Glomerular endothelial cell (primary cell): ENCODE measurements at regions not wholly inside any gene's neighbourhood (a gene's known extent, or its start where the extent isn't known, plus 50 kb on each side); places are given as distances from the start of the nearest gene placed in this dataset.

Experiments
- DNase-seq: peaks from one replicate; pipeline ENCODE4 v3.0.0-alpha.2; 2011; ENCODE audit warnings: low read depth, low spot score; ENCODE audit errors: extremely low read depth

- no peak for DNase-seq
Measured at GRCh38 chr2:65866148-65866547, 433.7 kb upstream of the SPRED2 start.

DNA sequence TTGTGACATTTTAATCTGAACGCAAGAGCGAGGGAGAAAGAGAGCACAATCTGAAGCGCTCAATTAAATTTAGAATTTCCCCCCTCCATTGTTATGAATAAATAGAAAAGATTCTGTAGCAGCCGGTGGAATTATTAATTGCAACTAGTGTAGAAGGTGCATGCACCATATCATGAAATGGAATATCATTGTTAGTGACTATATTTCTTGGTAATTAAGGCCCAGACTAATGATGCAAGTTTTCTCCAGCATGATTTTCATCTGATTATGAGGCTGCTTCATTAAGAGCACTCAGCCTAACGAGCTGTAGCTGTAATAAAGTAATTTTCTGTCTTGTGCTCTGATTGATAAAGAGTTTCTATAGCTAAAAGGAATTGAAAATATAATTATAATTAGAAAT, 432.2 kb upstream of the SPRED2 start:
- no peak for DNase-seq

GRCh38 chr2:65863713-65864112, 431.3 kb upstream of the SPRED2 start:
- DNase-seq: no peak

DNA sequence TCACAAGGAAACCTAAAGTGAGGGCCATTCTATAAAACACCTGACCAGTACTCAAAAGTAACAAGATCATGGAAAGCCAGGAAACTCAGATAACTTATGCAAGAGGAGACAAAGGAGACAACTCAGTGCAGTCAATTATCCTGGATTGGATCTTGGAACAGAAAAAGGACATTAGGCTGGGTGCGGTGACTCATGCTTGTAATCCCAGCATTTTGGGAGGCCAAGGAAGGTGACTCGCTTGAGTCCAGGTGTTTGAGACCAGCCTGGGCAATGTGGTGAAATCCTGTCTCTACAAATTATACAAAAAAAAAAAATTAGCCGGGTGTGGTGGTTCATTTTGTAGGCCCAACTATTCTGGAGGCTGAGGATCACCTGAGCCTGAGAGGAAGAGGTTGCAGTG, 424.5 kb upstream of the SPRED2 start:
- DNase-seq: no peak

GRCh38 chr2:65856423-65856822, 424.0 kb upstream of the SPRED2 start:
- no peak for DNase-seq

DNA sequence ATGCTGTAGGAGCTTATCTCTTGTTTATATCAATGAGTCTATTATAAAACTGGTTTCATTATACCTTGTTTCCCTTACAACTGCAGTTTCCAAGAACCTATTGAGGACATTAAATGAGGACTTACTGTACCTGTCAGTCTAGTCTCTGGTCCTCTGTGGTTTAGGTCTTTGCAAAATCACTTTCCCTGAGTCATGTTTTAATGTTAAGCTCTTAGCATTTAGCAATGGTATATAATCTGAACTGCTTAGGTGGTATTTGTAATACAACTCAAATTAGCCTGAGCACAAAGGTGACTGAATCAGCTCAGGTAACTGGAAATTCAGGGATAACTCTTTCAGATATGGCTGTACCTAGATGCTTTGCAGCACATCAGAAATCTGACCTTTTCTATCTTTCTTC, 418.3 kb upstream of the SPRED2 start:
- no peak for DNase-seq

DNA sequence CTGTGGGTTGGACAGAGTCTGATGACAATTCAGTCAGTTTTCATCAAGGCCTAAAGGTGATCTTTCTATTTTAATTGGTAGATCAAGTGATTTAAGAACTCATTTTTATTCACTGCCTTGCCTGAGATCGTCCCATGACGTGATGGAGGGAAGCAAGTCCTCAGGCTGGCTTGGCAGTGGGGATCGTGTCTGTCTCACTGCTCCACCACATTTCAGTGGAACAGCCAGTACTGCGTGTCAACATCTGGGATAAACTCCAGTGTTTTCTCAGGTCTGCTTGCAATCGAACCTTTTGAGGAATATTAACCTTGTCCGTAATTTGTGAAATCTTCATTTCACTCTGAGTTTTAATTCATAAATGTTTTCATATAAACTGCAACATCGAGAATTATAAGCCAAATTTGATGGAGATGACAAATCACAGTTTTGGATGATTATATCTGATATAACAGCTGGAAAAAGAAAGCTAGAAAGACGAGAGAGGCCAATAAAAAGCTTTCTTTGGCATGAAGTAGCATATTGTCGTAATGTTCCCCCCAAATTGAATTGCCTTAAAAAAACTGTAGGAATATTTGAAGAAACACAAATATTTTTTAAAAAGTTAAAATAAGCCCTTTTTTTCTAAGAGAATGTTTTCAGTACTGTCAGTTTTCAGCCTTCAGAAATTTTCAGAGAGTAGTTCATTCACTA, 414.7 kb upstream of the SPRED2 start:
- no peak for DNase-seq

GRCh38 chr2:65845442-65846182, 413.2 kb upstream of the SPRED2 start:
- no peak for DNase-seq

DNA sequence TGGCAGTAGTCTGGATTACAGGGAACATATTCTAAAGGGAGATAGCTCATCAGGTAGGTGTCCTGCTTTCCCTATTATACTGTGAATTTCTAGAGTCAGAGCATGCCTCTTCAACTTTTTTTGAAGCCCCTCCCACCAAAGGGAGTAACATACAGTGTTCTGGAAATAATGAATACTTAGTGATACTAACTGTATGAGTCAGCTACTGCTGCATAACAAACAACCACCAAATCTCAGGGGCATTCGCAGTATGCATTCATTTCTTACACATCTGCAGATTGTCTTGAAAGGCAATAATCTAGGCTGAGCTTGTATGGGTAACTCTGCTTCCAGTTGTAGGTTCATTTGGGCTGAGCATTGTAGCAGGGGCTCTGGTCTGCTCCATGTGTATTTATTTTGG, 409.7 kb upstream of the SPRED2 start:
- no peak for DNase-seq

- DNase-seq: no peak
Measured at GRCh38 chr2:65835975-65836549, 403.7 kb upstream of the SPRED2 start.

GRCh38 chr2:65834771-65835475, 402.5 kb upstream of the SPRED2 start:
- no peak for DNase-seq

- DNase-seq: no peak
Measured at GRCh38 chr2:65834062-65834461, 401.7 kb upstream of the SPRED2 start.

DNA sequence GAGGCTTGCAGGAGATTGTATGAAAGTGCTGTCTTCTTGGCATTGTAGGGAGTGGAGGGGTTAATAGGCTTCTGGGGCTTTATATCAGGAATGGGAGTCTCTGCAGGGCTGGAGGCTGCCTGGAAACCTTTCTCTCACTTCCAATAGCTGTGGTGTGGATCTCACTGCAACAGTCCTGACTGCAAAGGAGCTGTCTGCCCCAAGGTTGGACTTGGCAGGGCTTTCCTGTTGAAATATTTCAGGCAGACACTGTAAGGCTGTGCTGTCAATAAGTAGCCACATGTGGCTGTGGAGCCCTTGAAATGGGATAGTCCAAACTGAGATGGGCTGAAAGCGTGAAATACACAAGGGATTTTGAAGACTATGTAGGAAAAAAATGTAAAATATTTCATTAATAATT, 399.1 kb upstream of the SPRED2 start:
- no peak for DNase-seq

DNA sequence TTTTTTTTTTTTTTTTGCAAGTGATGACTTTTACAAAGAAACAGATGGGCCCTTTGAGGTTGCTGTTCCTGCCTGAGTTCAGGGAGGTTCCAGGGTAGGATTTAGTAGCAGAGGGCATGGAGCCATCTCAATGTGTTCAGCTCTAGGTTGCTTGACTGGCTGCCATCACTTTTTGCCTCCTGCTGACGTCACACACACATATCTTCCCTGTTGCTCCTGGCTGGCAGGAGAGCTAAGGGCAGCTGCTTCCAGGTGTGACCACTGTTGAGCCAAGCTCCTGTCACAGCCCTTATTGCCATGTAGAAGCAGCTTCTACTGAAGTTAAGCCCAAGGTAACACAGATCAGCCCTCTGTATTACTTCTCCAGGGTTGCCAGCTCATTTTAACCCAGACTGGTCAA, 394.2 kb upstream of the SPRED2 start:
- DNase-seq: no peak

DNA sequence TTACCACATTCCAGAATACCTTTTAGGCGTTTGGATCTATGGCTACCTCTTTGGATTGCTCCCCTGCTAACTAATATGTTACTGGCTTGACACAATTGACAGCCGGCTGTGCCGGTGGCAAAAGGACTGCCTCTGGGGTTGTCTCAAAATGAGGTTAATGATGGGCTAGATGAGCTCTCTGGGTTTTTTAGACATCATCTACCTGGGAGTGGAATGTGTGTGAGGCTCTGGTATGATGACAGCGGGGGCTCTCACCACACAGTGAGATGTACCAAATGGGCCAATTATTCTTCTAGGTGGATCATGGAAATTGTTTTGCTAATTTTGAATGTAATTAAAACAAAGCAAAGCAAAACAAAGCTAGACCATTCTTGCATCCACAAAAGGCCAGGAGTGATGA, 391.1 kb upstream of the SPRED2 start:
- DNase-seq: no peak

- DNase-seq: no peak
Measured at GRCh38 chr2:65820454-65820853, 388.1 kb upstream of the SPRED2 start.

- DNase-seq: no peak
Measured at GRCh38 chr2:65819963-65820362, 387.6 kb upstream of the SPRED2 start.

DNA sequence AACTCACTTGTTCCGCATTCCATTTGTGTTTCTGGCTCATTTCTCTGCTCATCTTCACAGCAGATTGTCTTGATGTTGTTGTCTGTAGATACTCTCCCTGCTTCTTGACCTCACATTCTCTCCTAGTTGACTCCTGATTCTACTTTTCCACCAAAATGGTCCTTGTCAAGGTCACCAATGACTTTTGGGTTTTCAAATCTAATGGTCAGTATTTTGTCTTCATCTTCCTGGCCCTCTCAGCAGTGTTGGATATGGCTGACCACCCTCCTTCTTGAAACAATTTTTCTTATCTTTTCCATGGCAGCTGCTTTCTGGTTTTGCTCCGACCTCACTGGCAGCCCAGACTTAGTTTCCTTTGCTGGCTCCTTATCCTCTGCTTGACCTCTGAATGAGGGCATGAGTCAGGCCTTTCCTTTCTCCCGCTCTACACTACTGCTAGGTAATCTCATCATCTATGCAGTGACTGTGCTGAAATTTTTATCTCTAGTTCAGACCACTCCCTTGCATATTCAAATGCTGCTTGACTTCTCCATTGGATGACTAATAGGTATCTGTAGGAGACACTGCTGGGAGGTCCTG, 386.6 kb upstream of the SPRED2 start:
- no peak for DNase-seq

DNA sequence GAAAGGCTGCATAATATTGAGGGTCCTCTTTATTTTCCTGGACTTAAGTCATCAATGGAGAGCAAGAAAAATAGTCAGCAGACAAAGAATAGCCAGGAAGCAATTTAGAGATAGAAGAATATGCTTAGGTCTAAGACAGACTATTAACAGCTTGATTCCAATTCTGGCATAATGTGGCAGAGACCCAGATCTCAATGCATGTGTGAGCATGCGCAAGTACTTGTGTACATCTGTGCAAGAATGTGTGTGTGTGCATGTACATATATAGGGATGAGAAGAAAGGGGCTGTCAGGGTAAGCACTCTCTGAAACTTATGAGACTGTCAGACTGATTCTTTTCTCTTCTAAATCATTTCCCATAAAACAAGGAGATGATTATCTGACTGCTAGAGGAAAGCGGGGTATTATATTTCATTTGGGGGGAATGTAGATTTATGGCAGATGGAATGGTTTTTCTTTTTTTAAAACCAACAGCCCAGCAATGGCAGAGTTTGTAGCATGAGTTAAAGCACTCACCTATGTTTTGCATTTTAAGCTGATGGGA, 381.3 kb upstream of the SPRED2 start:
- DNase-seq: no peak

- DNase-seq: no peak
Measured at GRCh38 chr2:65812887-65813286, 380.5 kb upstream of the SPRED2 start.

- no peak for DNase-seq
Measured at GRCh38 chr2:65807942-65808341, 375.5 kb upstream of the SPRED2 start.
